ENCODE measurements at regions not wholly inside any gene's neighbourhood (a gene's known extent, or its start where the extent isn't known, plus 50 kb on each side); places are given as distances from the start of the nearest gene placed in this dataset.

DNA sequence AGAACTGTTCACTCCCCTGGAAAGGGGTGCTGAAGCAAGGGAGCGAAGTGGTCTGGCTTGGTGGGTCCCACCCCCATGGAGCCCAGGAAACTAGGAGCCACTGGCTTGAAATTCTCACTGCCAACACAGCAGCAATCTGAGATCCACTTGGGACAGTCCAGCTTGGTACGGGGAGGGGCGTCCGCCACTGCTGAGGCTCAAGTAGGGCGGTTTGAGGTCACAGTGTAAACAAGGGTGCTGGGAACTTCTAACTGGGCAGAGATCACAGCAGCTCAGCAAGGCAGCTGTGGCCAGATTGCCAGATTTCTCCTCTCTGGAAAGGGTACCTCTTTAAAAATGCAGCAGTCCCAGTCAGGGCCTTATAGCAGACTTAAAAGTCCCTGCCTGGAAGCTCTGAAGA, 53.9 kb upstream of the GALNTL6 start:
- DNase-seq = no peak

DNA sequence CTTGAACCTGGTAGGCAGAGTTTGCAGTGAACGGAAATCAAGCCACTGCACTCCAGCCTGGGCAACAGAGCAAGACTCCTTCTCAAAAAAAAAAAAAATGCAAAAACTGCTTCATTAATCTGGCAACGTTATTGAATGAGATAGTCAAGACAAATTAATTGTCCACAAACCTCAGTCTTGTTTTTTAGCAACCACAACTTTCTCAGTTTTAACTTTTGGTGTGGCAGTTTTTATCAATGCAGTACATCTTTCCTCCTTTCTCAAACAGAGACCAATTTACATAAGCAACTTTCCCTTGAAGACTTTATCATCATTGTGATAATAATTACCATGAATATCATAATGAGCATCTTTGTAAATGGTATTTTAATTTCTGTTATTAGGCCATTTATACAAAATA, 61.7 kb upstream of the GALNTL6 start:
- DNase-seq = no peak

DNA sequence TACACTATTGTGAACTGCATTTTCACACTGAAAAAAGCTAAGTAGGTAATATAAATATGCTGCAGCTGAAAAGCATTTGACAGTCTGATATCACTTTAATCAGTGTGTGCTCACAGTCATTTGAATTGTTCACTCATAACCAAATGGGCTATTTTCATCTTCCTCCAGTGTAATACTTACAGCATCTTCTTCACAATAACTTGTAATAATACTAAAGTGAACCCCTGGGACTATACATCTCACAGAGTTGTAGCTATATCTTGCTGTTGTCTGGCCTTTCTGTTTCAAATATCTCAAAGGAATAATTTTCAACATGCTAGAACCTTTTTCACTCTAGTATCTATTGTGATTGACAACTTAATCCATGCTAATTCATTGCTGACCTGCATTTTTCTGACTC, 66.8 kb upstream of the GALNTL6 start:
- DNase-seq = no peak

DNA sequence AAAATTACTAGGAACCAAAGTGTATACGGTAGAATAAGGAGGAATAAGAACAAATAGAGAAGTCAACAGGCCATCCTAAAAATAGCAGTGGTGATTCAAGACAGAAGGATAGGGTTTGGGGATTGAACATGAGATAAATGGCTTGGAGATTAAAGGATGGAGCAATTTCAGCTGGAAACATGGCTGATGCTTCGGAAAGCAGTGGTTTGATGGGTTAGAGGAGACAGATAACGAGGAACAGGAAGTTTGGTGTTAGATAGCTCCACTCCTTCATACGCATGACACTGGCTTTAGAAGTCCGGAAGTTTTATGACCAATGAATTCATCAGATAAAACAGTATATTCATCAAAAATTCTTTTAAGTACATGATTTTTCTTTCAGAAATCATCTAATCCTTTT, 70.8 kb upstream of the GALNTL6 start:
- no peak for DNase-seq

DNA sequence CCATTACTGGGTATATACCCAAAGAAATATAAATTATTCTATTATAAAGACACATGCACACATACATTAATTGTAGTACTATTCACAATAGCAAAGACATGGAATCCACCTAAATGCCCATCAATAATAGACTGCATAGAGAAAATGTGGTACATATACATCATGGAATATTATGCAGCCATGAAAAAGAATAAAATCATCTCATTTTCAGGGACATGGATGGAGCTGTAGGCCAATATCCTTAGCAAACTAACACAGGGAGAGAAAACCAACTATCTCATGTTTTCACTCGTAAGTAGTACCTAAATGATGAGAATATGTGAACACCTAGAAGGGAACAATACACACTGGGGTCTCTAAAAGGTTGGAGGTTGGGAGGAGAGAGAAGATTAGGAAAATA, 86.0 kb upstream of the GALNTL6 start:
- no peak for DNase-seq

DNA sequence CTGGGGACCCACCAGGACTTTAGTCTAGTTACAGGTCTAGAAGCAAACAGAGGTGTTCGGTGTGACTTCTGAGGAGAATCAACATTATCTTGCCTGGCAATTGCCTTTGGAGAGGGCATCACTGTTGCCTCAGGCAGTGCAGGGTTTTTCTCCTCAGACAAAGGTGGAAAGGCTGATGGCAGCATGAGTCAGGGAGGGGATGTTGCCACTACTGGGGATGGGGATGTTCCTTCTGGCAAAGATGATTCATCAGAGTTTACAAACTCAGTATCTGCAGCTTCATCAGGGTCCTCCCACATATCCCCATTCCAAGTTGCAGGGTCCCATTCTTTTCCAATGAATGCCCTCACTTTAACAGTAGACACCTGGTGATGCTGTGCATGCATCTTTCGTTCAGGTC, 91.3 kb upstream of the GALNTL6 start:
- no peak for DNase-seq

DNA sequence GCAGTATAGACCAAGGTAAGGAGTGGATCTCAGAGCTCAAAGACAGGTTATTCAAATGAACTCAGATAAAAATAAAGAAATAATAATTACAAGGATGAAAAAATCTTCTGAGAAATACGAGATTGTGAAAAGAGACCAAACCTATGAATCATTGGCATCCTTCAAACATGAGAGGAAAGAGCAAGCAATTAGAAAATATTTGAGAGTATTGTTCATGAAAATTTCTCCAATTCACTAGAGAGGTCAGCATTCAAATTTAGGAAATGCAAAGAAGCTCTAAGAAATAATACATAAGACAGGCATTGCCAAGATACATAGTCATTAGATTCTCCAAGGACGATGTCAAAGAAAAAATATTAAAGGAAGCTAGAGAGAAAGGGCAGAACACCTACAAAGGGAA, 93.5 kb upstream of the GALNTL6 start:
- DNase-seq = no peak

DNA sequence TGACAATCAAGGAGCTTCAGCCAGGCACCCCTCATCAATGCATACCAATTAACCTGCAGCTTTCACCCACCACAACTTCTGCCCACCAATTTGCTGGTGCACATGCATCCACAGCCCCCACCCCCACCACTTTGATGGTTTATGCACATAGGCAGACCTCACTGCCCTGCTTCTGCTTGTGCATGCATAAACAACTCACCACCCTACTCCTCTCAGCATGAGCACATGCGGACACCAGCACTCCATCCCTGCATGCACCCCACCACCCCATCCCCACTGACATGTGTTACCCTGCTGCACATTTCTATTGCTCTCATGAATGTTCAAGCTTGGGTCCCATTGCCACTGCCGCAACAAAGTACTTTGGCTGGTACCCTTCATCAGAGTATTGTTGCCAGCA, 94.5 kb upstream of the GALNTL6 start:
- DNase-seq = no peak

DNA sequence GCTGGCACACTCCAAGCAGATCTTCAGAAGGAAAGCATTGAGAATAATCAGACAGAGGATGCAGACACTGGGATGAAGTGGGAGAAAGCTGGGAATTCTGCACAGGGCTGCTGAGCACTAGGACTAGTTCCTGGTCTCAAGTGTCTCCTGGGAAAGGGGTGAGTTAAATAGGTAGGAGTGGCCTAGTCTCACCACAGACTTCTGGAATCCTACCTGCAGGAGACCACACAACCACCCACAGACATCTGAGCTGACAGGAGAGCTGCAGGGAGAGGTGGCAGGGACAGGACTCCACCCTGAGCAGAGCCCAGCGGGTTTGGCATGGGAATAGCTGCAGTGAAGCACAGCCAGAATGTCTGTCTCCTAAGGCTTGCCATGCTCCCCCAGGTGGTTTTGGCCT, 95.1 kb upstream of the GALNTL6 start:
- no peak for DNase-seq

DNA sequence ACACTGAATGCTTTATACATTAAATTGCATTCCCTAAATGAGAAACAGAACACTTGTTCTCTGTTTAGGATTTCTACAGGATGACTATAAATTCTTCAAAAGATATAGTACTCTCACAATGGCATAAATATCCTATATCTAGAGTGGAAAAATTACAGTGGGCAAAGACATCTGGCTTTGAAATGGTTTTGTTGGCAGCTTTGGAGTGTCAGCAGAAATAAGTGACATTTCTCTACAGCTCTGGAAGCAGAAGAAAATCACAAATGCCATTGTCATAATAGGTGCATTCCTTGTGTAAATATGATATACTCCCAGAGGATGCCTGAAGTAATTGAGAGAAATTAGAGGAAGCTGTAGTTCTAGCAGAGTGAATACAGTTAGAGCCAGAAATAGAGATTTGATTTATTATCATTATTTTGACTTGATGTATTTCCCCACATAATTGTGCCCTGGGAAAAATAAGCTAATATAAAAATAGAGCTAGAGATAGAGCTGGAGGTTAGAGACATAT, 95.9 kb upstream of the GALNTL6 start:
- no peak for DNase-seq

DNA sequence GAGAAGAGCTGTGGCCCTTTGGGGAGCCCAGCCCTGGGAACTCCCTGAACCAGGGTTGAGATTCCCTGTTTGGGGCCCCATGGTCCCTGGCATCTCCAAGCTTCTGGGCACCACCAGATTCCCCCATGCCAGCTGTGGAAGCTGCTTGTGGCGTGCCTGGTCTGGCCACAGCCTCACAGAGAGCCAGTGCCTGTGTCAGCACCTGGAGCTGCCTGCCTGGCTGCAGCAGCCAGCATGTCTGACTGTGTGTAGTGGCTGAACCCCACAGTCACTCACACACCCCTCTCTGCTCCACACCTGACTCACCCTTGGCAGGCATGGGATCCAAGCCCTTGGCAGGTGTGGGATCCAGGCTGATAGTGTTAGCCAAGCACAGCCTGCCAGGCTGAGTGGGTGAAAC, 97.2 kb upstream of the GALNTL6 start:
- no peak for DNase-seq

DNA sequence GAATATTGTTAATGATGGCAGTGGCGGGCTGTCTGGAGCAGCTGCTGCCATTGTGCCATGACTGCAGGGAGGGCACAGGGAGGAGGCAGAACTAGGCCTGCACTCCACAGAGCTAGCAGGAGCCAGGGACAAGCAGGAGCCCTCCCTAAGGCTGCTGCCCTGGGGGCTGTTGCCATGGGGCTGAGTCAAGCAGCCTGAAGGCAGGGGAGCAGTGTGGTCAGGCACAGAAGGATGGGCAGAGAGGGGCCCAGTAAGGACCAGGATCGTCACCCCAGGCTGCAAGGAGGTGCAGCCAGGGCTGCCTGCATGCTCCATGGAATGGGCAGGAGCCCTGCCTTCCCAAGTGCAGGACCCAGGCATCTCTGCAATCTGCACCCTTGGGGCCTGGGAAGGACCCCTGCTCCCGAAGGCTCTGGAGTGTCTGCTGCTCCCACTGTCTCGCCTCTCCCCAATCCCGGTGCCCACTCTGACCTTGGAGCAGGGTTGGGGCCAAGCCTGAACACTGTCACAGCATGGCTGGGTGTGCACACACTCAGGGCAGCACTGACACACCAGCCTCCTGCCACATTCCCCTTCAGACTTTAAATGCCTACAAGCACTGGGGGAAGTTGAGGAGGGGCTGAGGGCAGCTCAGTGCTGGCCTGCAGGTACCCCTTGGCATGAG, 98.3 kb upstream of the GALNTL6 start:
- no peak for DNase-seq

DNA sequence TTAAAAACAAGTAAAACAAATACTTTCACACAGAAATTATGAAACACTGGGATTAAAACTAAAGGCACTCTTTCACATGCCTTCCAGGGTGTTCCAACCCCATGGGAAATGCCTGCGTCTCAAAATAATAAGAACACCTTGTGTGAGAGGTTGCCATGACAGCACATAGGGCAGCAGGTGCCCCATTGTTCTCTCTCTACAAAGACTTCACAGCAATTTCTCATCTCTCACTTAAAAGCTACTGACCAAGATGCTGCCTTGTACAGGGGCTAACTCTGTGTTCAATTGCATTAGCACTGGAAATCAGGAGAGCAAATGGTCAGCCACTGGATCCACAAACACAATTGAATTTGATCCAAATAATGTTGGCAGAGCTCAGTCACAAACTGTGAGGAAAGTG, 102.5 kb upstream of the GALNTL6 start:
- no peak for DNase-seq

DNA sequence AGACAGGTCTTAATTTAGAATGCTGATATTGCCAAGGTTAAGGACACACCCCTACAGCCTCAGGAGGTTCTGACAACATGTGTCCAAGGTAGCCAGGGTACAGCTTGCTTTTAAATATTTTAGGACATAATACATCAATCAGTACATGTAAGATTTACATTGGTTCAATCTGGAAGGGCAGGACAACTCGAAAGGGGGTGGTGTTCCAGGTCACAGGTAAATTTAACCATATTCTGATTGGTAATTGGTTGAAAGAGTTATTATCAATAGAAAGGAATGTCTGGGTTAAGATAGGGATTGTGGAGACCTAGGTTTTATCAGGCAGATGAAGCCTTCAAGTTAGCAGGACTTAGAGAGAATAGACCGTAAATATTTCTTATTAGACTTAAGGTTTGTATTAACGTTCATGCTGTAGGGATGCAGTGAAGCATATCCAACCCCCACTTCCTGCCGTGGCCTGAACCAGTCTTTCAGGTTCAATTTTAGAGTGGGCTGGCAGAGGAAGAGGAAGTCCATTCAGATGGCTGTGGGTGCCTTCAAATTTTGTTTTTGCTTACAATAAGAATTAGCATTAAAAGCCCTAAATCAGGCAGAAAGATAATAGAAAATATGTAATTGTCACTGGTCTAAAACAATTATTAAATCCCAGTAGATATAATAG, 136.5 kb upstream of the GALNTL6 start:
- DNase-seq = no peak

DNA sequence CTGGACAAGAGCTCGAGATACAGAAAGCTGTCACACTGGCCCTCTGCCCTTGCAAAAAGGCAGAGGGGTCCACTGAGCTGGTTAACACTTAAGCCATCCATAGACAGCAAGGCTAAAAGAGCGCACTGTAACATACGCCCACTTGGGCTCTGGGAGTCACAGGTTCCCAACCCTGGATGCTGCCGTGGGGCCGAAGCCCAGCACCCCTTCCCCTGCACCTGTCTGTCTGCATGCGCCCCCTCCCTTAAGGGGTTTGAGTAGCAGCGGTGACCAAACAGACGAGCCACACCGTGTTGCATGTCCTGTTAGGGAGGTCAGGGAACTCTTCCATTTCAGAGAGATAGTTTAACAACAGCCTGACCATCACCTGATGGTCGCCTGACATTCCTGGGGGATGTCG, 138.4 kb upstream of the GALNTL6 start:
- DNase-seq = no peak

DNA sequence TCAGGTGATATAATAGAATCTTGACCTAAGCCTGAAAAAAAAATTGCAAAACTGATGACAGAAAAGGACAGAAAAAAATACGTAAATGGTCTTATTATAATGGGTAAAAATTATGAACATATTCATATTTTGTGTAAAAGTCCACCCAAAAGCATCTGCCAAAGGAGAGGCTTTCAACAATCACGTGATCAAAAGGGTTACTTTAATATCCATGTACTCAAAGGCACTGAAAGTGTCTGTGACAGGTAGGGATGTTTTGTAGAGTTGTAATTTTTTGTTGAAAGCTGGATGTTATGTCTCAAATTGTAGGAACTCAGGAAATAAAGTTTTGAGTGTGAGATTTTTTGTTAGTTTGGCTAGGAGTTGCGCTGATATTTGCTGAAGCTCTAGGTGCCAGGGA, 144.8 kb upstream of the GALNTL6 start:
- no peak for DNase-seq

DNA sequence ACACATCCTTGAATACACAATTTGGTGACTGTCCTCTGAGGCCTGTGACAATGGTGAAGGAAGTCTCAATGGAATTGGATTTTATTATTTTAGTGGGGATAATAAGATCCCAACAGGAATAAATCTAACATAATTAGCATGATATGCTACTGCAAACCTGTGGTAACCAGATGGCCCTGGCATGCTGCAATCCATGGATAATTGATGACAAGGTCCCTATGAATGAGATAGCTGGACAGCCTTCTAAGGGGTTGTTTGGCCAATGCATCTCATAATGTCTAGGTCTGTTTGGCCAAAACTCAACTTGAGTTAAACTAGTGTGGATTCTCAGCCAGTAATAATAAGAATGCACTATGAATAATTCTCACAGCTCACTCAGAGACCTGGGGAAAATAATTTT, 145.3 kb upstream of the GALNTL6 start:
- peak; percentile 45 for DNase-seq

DNA sequence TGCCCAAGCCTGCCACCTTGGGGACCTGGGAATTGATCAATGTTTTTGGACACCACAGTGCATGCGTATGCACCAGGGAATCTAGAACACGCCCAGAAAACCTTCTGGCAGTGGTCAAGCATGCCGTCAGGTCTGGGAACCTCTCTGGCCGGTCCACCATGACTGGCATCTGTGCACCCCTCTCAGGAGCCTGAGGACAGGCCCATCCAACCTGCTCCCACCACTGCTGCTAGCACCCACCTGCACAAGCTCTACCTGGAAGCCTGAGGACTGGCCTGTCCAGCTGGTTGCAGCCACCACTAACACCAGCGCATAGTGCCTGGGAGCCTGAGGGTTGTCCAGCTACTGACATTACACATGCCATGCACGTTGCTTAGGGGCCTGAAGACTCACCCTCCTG, 162.1 kb upstream of the GALNTL6 start:
- no peak for DNase-seq

DNA sequence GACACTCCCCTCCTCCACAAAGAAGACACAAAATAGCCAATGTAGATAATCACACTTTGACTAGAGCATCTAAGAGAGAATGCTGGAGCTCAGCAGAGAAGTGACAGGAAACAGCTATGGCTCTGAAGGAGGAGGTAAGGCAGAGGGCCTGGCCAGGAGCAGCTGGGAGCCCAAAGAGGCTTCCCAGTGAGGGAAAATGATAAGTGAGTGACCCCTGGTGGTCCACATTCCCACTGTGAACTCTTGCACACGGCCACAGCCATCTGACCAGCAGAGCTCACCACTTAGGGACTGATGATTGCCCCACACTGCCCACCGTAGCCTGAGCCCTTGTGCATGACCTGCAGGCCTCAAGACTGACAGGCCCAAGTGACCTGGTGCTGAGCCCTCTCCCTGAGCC, 162.7 kb upstream of the GALNTL6 start:
- DNase-seq = peak; percentile 30

DNA sequence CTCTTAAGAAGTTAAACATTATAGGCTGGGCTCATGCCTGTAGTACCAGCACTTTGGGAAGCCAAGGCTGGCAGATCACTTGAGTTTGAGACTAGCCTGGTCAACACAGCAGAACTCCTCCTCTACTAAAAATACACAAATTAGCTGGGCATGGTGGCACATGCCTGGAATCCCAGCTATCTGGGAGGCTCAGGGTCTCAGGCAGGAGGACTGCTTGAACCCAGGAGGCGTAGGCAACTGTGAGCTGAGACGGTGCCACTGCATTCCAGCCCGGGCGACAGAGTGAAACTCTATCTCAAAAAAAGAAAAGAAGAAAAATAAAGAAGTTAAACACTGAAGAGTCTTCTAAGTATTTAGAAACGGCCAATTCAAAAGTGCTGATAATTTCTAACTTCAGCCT, 164.3 kb upstream of the GALNTL6 start:
- no peak for DNase-seq

DNA sequence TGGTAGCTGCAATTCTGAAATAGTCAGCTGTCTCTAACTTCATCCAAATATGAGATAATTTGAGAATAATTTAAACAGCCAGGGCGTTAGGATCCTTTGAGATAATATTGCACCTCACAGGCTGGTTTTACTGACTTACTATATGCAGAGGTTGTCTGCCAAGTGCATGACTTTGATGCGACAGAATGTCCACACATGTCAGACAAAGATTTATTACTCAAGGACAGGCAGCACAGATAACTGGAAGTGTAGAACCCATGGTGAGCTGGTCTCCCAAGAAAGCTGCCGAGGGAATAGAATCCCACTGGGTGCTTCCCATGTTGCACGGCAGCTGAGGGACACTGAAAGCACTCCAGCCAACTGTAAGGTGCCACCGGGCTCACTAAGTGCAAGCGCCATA, 166.2 kb upstream of the GALNTL6 start:
- no peak for DNase-seq

DNA sequence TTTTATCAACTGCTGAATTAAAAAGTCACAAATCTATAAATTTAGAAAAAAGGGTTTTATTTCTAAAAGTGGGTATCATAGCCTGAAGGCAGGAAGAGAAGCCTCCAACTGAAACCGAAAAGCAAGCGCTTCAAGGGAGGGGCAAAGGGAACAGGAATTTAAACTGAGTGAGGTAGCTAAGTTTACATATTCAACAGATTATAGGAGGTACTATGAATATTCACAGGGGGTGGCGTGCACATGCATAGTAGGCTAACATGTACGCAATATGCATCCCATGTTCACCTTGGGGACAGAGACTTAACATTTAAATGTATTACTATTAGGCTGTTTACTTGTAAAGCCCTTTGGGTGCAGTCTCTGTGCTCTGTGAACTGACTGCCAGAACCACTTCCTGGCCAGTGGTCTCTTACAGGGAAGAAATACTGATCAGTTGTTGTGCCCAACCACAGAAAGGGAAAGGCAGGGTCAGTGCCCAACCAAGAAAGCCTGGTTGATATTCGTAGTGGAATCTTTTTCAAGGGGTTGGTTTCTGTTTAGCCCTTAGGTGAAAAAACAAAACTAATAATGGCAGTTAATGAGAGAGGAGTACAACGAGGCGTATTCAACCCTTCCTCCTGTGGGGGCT, 168.7 kb upstream of the GALNTL6 start:
- DNase-seq = no peak

DNA sequence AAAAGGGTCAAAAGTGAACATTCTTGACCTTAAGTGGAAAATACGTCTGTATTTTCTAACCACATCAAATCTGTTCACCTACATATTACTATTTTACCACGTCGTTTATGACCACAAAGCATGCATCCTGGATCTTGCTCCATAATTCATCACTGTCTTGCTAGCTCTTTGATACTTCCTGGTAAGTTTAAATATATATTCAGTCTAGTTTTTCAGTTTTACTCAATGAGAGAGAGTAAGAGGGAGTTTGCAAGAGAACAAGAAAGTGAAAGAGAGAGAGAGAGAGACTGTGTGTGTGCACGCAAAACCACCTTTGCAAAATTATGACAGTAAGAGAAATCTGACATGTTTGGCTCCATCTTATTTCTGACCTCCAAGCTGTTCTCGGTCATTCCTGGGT, 173.7 kb upstream of the GALNTL6 start:
- DNase-seq = no peak

DNA sequence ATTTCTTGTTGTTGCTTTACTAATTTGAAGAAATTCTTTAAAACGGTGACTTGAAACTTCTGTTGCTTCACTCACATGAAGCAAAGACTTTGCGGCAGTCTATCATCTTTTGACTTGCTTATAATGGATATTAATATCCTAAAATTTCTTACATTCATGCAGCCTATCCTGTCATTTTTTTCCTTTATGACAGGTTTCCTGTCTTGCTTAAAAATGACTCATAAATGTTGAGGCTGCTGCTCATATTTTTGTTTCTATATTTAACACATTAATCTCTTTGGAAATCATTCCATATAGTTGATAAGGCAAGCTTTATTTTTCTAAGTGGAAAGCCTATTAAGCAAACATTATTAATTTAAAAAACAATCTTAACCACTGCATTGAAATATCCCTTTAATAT, 176.6 kb upstream of the GALNTL6 start:
- no peak for DNase-seq

DNA sequence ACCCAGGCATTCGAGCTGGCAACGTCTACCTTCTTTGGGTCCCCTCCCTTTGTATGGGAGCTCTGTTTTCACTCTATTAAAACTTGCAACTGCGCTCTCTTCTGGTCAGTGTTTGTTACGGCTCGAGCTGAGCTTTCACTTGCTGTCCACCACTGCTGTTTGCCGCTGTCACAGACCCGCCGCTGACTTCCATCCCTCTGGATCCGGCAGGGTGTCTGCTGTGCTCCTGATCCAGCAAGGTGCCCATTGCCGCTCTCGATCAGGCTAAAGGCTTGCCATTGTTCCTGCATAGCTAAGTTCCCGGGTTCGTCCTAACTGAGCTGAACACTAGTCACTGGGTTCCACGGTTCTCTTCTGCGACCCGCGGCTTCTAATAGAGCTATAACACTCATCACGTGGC, 183.5 kb upstream of the GALNTL6 start:
- DNase-seq = peak; percentile 13

Data from NCI-H82 (cell line).